HTR-8/SVneo (cell line): ENCODE measurements at regions not wholly inside any gene's neighbourhood (a gene's known extent, or its start where the extent isn't known, plus 50 kb on each side); places are given as distances from the start of the nearest gene placed in this dataset.
"Not testable (repeated sequence)": the region's sequence is repeated elsewhere in the genome, so short reads cannot be mapped to it uniquely, and the experiment has no call there.

Source experiments
- DNase-seq: peaks from one replicate; pipeline ENCODE4 v3.0.0; 2011; ENCODE audit warnings: low spot score, mixed read lengths; ENCODE audit not compliant: insufficient read length
- FAIRE-seq: peaks from 2 replicates; lab custom pipeline; 2011; peaks lifted over from hg19 to GRCh38; lab: Jason Lieb, UNC

DNA sequence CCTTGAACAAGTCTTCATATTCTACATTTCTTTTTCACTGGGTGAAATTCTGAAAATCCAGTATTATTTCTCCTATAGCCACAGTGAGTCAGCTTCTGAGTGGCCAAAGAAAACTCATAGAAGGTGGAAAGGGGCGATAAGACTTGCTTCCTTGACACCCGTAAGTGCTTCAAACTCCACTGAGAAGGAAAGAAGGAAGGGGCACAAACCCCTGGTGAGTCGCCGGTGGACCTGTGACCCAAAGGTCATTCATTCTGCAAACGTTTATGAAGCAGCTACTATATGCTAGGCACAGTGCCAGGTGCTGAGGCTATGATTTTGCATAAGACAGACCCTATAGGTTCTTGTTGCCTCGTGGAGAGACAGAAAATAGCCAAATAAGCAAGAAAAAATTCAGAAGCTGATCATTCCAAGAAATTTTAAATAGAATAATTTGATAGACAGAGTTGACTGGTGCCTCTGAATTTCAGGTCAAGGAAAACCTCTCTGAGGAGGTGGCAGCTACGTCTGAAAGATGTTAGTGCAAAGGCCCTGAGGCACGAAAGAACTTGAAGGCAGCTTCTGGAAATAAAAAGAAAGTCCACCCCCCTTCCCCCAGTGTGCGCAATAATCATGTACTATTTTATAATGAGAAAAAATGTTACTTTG, 118.2 kb downstream of the CD24 start:
- DNase-seq (no peak), FAIRE-seq (no peak)

DNA sequence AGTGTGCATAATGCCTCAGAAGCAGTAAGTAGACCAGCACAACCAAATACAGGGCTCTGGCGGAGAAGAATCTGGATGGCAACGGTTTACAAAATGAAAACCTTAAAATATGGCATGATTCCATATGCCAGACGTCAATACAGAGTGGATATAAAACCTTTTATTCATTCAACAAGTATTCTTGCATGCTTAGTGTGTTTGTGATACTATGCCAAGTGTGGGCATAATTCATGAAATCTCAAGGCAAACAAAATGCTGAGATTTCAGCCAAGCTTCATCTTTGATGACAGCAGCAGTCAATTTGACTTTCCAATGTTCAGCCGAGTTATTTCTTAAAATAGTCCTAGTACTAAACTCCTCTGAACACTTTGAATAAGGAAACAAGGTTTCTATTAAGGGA, 119.4 kb downstream of the CD24 start:
- no peak for FAIRE-seq
- no peak for DNase-seq

DNA sequence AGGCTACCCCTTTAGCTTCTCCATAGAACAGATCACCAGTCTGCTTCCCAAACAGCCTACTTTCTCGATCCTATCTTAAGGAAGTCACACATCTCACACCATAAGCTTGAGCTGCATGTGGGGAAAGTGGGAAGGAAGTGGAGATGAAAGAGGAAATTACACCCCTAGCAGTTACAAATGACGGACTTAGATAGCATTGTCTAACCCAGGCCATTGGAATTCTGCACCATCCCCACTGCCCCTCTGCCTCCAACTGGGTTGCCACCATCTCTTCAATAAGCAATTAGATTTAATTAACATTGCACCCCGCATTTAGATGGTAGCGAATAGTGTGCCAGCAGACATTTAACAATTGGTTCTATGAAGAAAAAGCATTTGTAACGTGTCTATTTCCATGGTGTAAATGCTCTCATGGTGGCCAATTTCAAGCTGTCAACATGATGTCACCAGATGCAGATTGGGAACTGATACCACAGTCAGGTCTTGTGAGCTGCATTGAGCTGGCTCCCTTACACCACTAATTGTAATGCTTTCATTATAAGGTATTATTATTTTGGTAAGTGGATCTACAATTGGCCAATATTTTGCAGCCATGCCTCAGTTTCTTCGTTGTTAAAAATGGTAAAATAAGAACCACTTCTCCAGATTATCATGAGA, 124.7 kb downstream of the CD24 start:
- DNase-seq (no peak), FAIRE-seq (no peak)

DNA sequence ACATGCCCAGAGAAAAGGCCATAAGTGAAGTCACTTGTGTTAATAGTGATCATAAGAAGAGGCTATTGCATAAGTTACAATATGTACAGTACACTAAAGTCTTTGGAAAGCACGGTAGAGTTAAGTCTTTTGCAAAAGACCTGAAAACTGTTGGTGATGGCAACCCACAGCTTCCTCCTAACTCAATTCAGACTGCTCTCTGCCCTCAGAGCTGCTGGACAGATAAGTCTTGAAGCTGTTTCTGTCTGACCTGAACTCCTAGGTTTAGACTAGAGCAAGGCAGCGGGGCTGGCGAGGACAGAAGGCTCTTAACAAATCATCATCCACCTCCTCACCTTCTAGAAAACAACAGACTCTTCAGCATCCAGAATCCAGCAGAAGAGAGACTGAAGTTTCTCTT, 125.4 kb downstream of the CD24 start:
- FAIRE-seq, result no peak
- DNase-seq, result no peak

DNA sequence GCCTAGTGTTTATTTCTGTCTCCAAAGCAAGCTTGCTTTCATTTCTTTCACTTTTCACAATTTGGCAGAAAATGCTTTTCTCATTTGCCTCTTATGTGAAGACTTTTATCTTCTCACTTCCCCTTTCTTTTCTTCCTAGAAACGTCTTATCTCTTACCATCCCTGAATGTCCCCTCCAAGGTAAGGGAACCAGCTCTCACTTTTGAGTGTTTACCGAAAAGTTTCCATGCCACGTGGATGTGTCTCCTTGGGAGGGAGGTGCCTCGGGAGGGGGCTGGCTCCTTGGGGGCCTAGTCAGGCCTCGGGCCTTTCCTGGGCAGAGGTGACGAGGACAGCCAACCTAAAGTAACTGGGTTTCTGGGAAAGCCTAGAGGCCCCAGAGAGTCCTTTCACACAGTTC, 127.4 kb downstream of the CD24 start:
- FAIRE-seq, result no peak
- no peak for DNase-seq

DNA sequence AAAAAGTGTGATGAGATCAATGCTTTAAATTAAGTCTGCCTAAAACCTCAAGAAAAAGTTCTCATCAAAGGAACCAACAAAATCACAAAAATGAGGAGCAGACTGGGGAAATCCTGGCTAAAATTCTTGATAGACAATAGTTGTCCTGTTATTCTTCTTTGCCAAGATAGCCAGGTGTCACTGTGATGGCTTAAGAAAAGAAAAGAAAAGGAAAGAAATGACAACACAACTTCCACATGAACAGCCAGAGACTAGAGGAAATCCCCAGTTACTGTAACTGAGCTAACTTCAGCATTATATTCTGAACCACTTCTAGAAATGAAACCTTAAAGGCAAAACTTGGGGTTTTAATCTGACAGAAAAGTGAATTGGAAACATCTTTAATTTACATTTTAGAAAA, 129.6 kb downstream of the CD24 start:
- FAIRE-seq, result no peak
- DNase-seq, result no peak

DNA sequence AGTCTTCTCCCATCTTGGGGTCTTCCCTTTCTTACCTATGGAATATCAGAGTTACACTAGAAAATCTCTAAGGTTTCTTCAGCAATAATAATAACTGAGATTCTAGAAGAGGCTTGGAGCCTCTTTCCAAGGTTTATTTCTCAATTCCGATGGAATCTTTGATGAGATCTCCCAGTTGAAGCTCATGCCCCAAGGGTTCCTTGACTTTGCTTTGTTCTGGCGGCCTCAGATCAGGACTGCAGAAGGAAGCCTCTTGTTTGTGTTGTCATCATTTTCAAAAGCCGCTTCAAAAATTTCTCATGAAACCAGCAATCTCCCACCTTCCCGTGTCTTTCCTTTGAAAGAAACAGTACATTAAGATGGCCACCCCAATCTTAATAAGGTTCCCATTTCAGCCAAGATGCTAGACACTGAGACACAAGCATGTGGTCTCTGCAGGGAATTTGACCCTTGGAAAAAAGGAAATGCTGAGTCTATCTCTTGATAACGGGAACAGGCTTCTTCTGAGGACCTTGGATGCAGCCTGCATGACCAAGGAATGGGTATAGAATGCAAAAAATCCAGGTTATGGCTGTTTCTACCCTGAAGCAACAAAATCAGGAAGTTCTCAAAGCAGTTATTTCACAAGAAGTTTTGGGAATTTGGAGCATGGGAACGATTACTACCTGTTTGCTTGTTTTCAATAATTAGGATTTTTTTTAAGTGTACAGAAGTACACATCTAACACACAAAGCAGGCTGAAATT, 141.6 kb downstream of the CD24 start:
- no peak for FAIRE-seq
- DNase-seq, result no peak

DNA sequence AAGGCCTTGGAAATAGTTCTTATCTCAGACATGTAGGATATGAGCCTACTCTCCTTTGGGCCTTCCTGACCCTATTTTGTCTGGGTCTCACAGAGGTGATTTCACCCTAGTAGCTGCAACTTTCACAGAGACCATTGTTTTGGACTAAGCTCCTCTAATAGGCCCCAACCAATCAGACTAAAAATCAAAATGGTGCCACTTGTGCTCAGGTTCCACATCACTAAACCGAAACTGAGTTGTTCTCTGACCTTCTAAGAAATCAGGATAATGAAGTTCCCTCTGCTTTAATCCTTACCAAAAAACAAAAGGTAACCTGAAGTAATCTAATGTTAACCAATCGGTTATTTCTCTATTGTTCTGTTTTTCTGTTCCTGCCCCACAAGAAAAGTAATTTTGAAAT, 143.6 kb downstream of the CD24 start:
- no peak for DNase-seq
- no peak for FAIRE-seq

DNA sequence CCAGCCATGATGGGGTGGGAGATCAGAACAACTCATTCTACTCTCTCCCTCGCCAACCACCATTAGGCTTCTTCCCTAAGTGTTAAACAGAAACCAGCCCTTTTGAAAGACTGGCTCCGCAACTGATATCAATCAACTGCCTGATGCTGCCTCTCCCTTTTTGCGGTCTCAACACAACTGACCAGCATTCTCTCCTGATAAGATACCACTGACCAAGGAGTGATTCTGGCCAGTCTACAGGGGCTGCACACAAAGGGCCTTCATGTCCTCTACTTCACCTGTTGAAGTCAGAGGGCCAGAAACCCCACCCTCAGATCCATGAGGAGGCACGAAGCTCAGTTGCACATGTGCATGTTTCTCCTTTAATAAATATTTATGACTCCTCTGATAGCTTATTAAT, 145.1 kb downstream of the CD24 start:
- DNase-seq, result no peak
- FAIRE-seq, result no peak

DNA sequence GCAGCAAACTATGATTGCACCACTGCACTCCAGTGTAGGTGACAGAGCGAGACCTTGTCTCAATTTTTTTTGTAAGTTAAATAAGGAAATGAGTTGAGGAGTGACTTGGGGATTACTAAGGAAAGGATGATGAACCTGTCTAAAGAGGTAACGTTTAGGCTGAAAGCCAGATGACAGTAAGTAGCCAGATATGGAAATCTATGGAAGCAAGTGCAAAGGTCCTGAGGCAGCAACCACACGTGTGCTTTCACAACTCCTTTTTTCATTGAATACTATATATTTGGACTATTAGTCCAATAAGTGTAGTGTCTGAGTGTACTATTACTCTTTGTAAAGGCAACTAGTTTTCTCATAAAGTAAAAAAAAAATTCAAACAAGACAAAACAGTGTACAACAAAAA, 147.4 kb downstream of the CD24 start:
- DNase-seq (no peak), FAIRE-seq (no peak)

DNA sequence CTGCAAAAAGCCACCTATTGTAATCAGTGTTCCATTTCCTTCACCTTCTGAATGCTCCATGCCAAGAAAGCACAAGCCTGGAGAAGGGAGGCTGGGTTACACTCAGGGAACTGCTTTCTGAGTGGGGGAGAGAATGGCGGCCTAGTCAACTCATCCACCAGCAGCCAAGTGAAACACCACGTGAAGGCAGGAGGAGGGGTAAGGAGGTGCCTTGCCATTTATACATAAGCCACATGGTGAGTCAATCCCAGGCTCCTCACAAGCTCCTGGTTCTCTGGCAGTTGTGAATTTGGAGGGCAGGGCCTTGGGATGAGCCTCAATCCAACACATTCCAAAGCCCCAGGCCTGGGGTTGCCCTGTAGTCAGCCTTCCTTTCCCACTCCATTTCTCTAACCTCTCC, 149.4 kb downstream of the CD24 start:
- DNase-seq (no peak), FAIRE-seq (no peak)

DNA sequence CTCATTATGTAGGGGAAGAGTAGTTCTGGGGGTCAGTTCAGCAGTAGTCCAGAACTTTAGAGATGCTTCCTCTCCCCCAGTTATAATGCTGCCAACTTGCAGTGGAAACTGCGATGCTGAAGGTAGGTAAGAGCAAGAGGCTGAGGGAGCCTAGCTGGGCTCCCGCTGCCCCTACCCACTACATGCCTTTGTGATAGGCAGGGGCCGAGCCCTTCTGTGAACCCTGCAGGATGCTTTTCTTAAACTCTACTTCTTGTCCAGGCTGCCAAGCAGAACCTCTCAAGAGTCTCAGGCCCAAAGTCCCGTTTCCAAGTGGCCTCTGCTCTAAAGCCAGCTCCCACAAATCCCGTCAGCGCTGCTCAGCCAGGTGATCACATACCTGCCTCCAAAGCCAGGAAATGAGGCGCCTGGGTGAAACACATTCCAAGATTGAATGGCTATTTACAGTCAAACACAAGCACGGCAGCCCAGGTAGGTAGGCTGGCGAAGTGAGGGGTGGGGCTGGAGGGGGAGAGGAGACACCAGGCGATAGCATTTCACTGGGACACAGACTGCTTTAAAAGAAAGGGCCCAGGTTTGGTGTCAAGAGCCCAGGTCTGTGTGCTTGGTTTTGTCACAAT, 150.7 kb downstream of the CD24 start:
- FAIRE-seq, result no peak
- DNase-seq, result no peak

DNA sequence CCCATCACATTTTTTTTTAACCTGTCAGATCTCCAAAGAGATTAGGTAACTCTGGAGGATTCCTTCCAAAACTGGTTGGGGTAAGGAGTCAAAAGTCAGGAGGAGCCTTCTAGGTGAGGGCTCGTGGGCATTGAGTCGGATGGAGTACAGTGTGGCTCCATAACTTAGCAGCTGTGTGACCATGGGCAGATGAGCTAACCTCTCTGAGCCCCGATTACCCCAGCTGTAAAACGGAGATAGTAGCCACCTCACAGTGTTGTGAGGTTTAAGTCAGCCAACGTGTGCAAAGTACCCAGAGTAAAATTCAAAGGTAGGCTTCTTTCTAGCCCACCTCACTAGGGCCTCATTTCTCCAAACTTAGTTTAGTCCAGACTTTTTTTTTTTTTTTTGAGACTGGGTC, 151.5 kb downstream of the CD24 start:
- FAIRE-seq (no peak), DNase-seq (no peak)

DNA sequence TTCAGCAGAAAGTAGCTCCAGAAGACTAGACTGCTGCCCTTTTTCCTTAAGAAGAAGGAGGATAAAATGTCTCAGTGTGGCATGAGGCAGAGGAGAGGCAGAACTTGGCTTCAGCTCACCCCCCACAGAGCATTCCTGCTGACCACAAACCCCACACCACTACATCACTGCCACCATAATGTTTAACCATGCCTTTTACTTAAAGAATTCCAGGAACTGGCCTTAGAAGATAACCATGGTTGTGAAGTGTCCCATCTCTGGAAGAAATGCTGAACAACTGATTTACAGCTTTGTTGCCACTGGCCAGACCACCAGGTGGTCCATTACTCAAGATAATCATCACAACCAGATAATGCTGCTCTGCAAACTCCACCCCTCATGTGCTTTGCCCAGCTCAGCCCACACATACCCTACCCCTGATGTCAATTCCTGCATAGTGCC, 154.1 kb downstream of the CD24 start:
- DNase-seq, result peak; percentile 65
- FAIRE-seq, result peak; percentile 67

DNA sequence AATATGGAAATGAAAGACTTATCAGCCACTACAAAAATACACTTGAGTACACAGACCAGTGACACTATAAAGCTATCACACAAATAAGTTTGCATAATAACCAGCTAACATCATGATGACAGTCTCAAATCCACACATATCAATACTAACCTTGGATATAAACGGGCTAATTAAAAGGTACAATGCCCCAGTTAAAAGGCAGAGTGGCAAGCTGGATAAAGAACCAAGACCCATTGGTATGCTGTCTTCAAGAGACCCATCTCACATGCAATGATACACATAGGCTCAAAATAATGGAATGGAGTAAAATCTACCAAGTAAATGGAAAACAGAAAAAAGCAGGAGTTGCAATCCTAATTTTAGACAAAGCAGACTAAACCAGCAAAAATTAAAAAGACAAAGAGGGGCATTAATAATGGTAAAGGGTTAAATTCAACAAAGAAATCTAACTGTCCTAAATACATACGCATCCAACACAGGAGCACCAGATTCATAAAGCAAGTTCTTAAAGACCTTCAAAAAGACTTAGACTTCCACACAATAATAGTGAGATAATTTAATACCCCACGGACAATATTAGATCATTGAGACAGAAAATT, 163.3 kb downstream of the CD24 start:
- no peak for DNase-seq
- FAIRE-seq, result no peak

DNA sequence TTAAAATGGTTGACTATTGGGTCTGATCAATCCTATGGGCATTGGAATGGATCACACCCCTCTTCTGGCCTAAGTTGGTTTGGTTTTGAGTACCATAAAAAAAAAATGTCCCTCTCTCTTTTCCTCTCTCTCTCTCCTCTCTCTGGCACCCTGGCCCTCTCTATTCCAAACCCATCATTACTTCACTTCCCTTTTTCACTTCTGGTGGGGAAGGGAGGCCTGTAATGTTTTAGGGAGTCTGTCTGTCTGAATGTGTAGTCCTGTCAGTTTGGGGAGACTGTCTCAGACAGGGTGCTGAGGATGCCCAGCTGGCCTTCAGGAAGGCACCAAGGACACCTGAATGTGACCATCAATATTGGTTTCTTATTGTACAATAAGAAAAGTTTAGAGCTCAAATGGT, 165.8 kb downstream of the CD24 start:
- DNase-seq (no peak), FAIRE-seq (no peak)

DNA sequence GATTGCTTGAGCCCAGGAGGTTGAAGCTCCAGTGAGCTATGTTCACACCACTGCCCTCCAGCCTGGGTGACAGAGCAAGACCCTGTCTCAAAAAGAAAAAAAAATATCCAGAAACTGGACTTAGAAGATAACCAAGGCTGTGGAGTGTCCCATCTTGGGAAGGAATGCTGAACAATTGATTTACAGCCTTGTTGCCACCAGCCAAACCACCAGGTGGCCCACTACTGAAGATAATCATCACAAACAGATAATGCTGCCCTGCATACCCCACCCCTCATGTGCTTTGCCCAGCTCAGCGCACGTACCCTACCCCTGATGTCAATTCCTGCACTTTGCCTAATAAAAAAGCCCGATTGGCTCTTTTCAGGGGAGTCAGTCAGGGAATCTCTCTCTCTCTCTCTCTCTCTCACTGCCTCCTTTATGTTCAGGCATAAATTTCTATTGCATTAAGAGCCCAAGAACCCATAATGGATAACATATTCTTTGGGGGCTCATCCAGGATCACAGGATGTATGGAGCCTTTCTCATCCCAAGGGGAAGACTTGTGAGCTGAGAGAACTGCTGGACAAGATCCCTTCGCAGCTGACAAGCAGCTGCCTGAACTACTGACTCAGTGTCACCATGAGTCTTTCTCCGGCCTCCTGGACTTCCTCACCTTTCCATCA, 166.4 kb downstream of the CD24 start:
- DNase-seq (no peak), FAIRE-seq (no peak)

DNA sequence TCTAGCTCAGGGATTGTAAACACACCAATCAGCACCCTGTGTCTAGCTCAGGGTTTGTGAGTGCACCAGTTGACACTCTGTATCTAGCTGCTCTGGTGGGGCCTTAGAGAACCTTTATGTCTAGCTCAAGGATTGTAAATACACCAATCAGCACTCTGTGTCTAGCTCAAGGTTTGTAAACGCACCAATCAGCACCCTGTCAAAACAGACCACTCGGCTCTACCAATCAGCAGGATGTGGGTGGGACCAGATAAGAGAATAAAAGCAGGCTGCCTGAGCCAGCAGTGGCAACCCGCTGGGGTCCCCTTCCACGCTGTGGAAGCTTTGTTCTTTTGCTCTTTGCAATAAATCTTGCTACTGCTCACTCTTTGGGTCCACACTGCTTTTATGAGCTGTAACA, 168.3 kb downstream of the CD24 start:
- not testable (repeated sequence) for DNase-seq, FAIRE-seq

DNA sequence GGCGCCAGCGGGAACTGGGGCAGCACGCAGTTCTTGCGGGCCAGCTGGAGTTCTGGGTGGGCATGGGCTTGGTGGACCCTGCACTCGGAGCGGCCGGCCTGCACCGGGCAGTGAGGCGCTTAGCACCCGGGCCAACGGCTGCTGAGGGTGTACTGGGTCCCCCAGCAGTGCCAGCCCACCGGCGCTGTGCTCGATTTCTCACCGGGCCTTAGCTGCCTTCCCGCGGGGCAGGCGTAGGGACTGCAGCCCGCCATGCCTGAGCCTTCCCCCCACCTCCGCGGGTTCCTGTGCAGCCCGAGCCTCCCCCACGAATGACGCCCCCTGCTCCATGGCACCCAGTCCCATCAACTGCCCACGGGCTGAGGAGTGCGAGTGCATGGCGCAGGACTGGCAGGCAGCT, 168.8 kb downstream of the CD24 start:
- FAIRE-seq, result no peak
- DNase-seq, result no peak
